Right atrium auricular region (tissue), 2 donors: ENCODE measurements at regions not wholly inside any gene's neighbourhood (a gene's known extent, or its start where the extent isn't known, plus 50 kb on each side); places are given as distances from the start of the nearest gene placed in this dataset.

Experiments
- DNase-seq: peaks from one replicate; pipeline ENCODE4 v3.0.0-alpha.2; 2019; ENCODE audit warnings: low spot score
- H3K27ac ChIP-seq, 2 donors: fragments of 200-600 bp; sonication (generic); 1 replicate in 1 of 2; 2 replicates in 1 of 2; pipeline ENCODE4 v1.5.1; 2016 to 2019
- H3K27me3 ChIP-seq, 2 donors: fragments of 200-600 bp; sonication (generic); one replicate each; pipeline versions ENCODE4 v1.5.1 to v1.6.0; 2017 to 2019
- H3K36me3 ChIP-seq: fragments of 200-600 bp; sonication (generic); one replicate; pipeline ENCODE4 v1.5.1; 2016
- H3K4me1 ChIP-seq, 2 donors: fragments of 200-600 bp; sonication (generic); one replicate each; pipeline versions ENCODE4 v1.5.1 to v1.6.0; 2017 to 2019
- H3K4me3 ChIP-seq, 2 donors: fragments of 200-600 bp; sonication (generic); 1 replicate in 1 of 2; 2 replicates in 1 of 2; pipeline ENCODE4 v1.5.1; 2017 to 2019; ENCODE audit warnings: mild to moderate bottlenecking in 1 of 2, moderate library complexity in 1 of 2
- H3K9me3 ChIP-seq, 2 donors: fragments of 200-600 bp; sonication (generic); one replicate each; pipeline ENCODE4 v1.5.1; 2019
- TF ChIP-seq, protein P1 (sequence below), 2 donors: fragments of 200-600 bp; sonication (generic); IDR thresholded peaks; one replicate each; pipeline ENCODE4 v1.5.1; 2019; ENCODE audit warnings: antibody characterized with exemption in 2 of 2

DNA sequence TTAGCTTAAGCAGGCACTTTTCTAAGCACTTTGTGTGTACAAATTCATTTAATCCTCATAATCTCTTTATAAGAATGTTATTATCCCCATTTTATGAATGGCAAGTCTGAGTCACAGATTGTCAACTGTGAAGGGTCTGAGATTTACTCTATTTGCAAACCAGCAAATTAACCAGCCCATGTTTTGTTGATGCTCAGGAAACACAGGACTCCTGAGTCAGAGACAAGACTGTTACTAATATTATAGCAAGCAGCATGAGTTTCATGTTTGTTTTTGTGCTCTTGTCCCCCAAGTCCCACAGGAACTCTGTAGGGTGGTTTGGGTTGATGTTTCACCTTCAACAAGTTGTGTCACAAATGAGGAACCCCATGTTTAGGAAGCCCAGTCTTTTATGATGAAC, 182.0 kb upstream of the PPP1R3A start:
- no peaks in the 10 kb centered on the region for H3K4me1 ChIP-seq
- peaks cover 0 to 8% of the 10 kb centered on the region in 2 donors for H3K9me3 ChIP-seq
- no peak overlapping the region for H3K27ac ChIP-seq
- no peaks in the 10 kb centered on the region for H3K27me3 ChIP-seq
- H3K36me3 ChIP-seq = no peaks in the 10 kb centered on the region
- no peak for DNase-seq
- no peak overlapping the region for H3K4me3 ChIP-seq
- TF ChIP-seq, protein P1, sequence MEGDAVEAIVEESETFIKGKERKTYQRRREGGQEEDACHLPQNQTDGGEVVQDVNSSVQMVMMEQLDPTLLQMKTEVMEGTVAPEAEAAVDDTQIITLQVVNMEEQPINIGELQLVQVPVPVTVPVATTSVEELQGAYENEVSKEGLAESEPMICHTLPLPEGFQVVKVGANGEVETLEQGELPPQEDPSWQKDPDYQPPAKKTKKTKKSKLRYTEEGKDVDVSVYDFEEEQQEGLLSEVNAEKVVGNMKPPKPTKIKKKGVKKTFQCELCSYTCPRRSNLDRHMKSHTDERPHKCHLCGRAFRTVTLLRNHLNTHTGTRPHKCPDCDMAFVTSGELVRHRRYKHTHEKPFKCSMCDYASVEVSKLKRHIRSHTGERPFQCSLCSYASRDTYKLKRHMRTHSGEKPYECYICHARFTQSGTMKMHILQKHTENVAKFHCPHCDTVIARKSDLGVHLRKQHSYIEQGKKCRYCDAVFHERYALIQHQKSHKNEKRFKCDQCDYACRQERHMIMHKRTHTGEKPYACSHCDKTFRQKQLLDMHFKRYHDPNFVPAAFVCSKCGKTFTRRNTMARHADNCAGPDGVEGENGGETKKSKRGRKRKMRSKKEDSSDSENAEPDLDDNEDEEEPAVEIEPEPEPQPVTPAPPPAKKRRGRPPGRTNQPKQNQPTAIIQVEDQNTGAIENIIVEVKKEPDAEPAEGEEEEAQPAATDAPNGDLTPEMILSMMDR (IDR thresholded peaks at IDR 0.05) = no peak

DNA sequence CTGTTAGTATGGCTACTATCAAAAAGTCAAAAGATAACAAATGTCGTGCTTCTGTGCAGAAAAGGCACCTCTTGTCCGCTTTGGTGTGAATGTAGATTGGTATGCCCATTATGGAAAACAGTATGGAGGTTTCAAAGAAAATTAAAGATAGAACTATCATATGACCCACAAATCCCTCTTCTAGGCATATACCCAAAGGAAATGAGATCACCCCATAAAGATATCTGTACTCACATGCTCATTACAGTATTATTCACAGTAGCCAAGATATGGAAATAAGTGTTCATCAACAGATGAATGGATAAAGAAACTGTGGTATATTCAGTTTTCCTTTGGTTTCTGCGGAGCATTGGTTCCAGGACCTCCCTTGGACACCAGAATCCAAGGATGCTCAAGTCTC, 180.5 kb upstream of the PPP1R3A start:
- H3K36me3 ChIP-seq = no peaks in the 10 kb centered on the region
- H3K27ac ChIP-seq = no peak overlapping the region
- no peak overlapping the region for H3K4me3 ChIP-seq
- H3K4me1 ChIP-seq = no peaks in the 10 kb centered on the region
- no peak for DNase-seq
- TF ChIP-seq, protein P1 (IDR thresholded peaks at IDR 0.05) = no peak
- peaks cover 0 to 8% of the 10 kb centered on the region in 2 donors for H3K9me3 ChIP-seq
- H3K27me3 ChIP-seq = no peaks in the 10 kb centered on the region

DNA sequence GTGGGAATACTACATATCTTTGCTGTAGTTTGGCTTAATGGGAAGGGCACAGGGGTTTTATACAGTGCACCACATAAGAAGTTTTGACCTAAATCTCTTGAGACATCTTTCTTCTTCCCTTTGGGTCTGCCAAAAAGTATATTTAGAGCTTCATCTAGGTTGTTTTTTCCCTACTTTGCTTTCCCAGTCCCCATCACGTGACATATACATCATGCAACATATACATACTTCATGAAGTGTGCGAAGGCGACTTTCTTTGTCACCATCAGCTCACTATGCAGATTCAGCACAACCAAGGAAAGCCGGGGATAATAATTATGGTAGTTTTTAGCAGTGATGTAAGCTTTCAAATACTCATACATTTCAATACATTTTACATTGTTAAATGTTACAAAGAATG, 177.1 kb upstream of the PPP1R3A start:
- no peak for DNase-seq
- H3K27ac ChIP-seq = no peak overlapping the region
- peaks cover 0 to 8% of the 10 kb centered on the region in 2 donors for H3K9me3 ChIP-seq
- H3K36me3 ChIP-seq = no peaks in the 10 kb centered on the region
- no peaks in the 10 kb centered on the region for H3K4me1 ChIP-seq
- no peak overlapping the region for H3K4me3 ChIP-seq
- TF ChIP-seq, protein P1 (IDR thresholded peaks at IDR 0.05) = no peak
- H3K27me3 ChIP-seq = peaks cover 0 to 3% of the 10 kb centered on the region in 2 donors

DNA sequence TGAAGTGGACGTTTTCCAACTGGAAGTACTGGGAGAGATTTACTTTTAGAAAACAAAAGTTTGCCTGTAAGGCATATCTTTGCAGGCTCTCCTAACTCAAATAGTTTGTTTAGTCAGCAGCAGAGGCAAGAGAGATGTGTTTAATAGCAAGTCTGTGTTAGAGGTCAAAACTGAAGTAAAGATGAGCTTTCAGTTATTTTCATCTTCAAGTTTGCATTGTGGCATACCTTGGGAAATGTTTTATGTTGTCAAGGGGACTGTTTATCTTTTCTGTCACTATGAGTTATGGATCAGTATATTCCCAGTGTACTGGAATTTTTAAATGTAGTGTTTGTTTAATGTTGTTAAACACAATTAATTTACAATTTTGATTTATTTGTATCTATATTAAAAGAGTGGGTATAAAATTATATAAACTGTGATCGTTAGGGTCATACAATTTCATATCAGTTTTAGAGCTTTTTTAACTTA, 169.7 kb upstream of the PPP1R3A start:
- TF ChIP-seq, protein P1 (IDR thresholded peaks at IDR 0.05) = no peak
- Histone ChIP-seq H3K4me1 (peaks cover 0 to 28% of the 10 kb centered on the region in 2 donors), H3K36me3 (no peaks in the 10 kb centered on the region), H3K9me3 (no peaks in the 10 kb centered on the region), H3K27ac (no peak overlapping the region), H3K27me3 (peaks cover 0 to 14% of the 10 kb centered on the region in 2 donors), H3K4me3 (no peak overlapping the region)
- DNase-seq = no peak

DNA sequence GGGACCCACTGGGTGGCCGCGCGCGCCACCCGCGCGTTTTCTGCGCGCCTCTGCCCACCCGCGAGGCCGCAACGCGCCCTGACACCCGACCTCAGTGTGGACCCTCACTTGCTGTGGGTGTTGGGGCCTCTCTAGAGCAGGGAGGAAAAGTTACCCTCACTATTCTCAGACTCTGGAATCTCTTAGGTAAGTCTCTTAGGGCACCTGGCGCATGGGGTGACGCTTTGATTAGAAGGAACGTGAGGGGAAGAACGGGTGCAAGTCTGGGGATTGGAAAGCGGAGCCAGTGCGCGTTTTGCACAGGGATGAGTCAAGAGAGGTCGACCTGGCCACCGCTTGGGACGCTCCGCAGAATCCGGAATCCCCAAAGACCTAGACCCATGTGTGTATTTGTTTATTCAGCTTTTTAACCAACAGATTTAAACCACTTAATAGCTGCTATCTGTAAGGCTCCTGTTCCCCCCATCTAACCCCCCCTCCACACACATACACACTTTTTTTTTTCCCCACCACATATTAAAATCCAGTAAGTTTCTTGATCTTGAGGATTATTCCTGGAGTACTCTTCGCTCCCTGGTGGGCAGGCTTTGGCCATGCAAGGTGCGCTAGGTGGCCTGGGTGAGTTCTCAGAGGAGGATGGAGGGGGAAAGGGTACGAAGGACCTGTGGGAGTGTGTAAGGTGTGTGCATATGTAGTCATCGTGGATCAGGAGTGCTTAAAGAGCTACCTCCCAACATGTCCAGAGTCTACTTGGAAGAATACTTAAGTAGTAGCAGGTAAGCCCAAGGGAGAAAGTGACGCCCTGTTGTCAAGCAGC, 169.1 kb upstream of the PPP1R3A start:
- Histone ChIP-seq H3K36me3 (no peaks in the 10 kb centered on the region), H3K4me3 (peak overlapping the region; percentile 23 to 63), H3K27ac (peak overlapping the region in 1 of 2 donors; percentile 39), H3K4me1 (peaks cover 0 to 34% of the 10 kb centered on the region in 2 donors), H3K27me3 (peaks cover 6 to 21% of the 10 kb centered on the region in 2 donors), H3K9me3 (no peaks in the 10 kb centered on the region)
- TF ChIP-seq, protein P1 (IDR thresholded peaks at IDR 0.05) = no peak
- no peak for DNase-seq
